ENCODE measurements at regions not wholly inside any gene's neighbourhood (a gene's known extent, or its start where the extent isn't known, plus 50 kb on each side); places are given as distances from the start of the nearest gene placed in this dataset.

- POLR2A ChIA-PET = interaction anchor here (0.6 kb wide), 1 partner anchor 12 kb away, joined by 3 read pairs; no protein-coding TSS in a partner anchor
- CTCF ChIA-PET = no interaction called here
- peak; percentile 79 for ATAC-seq
- Histone ChIP-seq H3K4me2 (ENCODE audit: control insufficient read depth, insufficient read depth) (peak overlapping the region; percentile 49; the same call in 1 of the 2 replicates), H3K27ac (ENCODE audit: control insufficient read depth, insufficient read depth) (no peak overlapping the region), H3K9ac (ENCODE audit: control insufficient read depth, insufficient read depth, low read length) (no peak overlapping the region), H3K9me3 (replicated peaks; ENCODE audit: control insufficient read depth, insufficient read depth, low read length) (no peaks in the 10 kb centered on the region; the same call in 2 of the 3 replicates), H3K27me3 (replicated peaks in 1 of 2; ENCODE audit: control insufficient read depth in 2 of 2, insufficient read depth in 2 of 2, low read length in 1 of 2) (no peaks in the 10 kb centered on the region), H3K79me2 (ENCODE audit: control insufficient read depth, insufficient read depth, low read length) (no peaks in the 10 kb centered on the region), H3K4me1 (ENCODE audit: control insufficient read depth, insufficient read depth, low read length) (peaks cover 10% of the 10 kb centered on the region), H4K20me1 (ENCODE audit: control insufficient read depth, insufficient read depth) (no peaks in the 10 kb centered on the region), H2AFZ (ENCODE audit: control insufficient read depth, low read depth, low read length) (peak overlapping the region; percentile 19; the same call in 1 of the 2 replicates), H3K36me3 (ENCODE audit: control insufficient read depth in 2 of 2, insufficient read depth in 2 of 2, low read length in 1 of 2) (no peaks in the 10 kb centered on the region), H3K4me3 (no peak overlapping the region)
- RAD21 ChIA-PET (ENCODE audit: unreplicated experiment) = no interaction called here
- in situ Hi-C loops (cut with MboI) (no loop called here), intact Hi-C loops (cut with micrococcal nuclease; ENCODE audit: unreplicated experiment) (no loop called here)
- BruUV-seq (replicated peaks) = no TSS peak
- peak; percentile 81 for FAIRE-seq
- SMC1A ChIA-PET (ENCODE audit: uncharacterized antibody, unreplicated experiment) = no interaction called here
- peak; percentile 48 for DNase-seq (ENCODE audit: low read depth, low spot score)
- WGBS (ENCODE audit: insufficient coverage, insufficient replicate concordance, low lambda C conversion rate, missing lambda C conversion rate) = 0% methylated on average over 2 of the region's 2 CpGs
- TF ChIP-seq, protein P1, sequence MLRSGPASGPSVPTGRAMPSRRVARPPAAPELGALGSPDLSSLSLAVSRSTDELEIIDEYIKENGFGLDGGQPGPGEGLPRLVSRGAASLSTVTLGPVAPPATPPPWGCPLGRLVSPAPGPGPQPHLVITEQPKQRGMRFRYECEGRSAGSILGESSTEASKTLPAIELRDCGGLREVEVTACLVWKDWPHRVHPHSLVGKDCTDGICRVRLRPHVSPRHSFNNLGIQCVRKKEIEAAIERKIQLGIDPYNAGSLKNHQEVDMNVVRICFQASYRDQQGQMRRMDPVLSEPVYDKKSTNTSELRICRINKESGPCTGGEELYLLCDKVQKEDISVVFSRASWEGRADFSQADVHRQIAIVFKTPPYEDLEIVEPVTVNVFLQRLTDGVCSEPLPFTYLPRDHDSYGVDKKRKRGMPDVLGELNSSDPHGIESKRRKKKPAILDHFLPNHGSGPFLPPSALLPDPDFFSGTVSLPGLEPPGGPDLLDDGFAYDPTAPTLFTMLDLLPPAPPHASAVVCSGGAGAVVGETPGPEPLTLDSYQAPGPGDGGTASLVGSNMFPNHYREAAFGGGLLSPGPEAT (IDR thresholded peaks at IDR 0.05; ENCODE audit: low read depth) = 0 out of 2 replicates have a peak, but pooled peaks have one; percentile 15
- TF ChIP-seq NFIC (IDR thresholded peaks at IDR 0.05; ENCODE audit: low read depth, low read length) (peak; percentile 43; the same call in 1 of the 2 replicates), CREB1 (IDR thresholded peaks at IDR 0.05; ENCODE audit: low read depth) (0 out of 2 replicates have a peak, but pooled peaks have one; percentile 37), MEF2A (IDR thresholded peaks at IDR 0.05; ENCODE audit: insufficient read depth, low read depth, low read length) (peak; percentile 71; the same call in 1 of the 2 replicates), TAF1 (IDR thresholded peaks at IDR 0.05; ENCODE audit: borderline replicate concordance, low read depth, low read length) (no peak), RUNX3 (IDR thresholded peaks at IDR 0.05; ENCODE audit: low read length) (peak; percentile 41; the same call in 1 of the 2 replicates), TCF3 (IDR thresholded peaks at IDR 0.05; ENCODE audit: borderline replicate concordance, insufficient read depth, low read depth, low read length) (no peak), PRDM15 (CRISPR knock-in tag; IDR thresholded peaks at IDR 0.05) (no peak), JUNB (IDR thresholded peaks at IDR 0.05) (no peak), TBL1XR1 (IDR thresholded peaks at IDR 0.05; ENCODE audit: low read depth, low read length) (0 out of 2 replicates have a peak, but pooled peaks have one; percentile 79), CBX5 (IDR thresholded peaks at IDR 0.05; ENCODE audit: low read depth) (no peak), SPI1 (IDR thresholded peaks at IDR 0.05; ENCODE audit: borderline replicate concordance, insufficient read depth, low read depth, low read length) (0 out of 2 replicates have a peak, but pooled peaks have one; percentile 3), SMAD5 (IDR thresholded peaks at IDR 0.05; ENCODE audit: low read depth) (no peak), EP300 (IDR thresholded peaks at IDR 0.05; ENCODE audit: borderline replicate concordance in 1 of 2, control insufficient read depth in 1 of 2, low read depth in 2 of 2, low read length in 2 of 2) (no peak), SREBF2 (IDR thresholded peaks at IDR 0.05; ENCODE audit: low read length) (no peak)
- TF ChIP-seq, protein P2, sequence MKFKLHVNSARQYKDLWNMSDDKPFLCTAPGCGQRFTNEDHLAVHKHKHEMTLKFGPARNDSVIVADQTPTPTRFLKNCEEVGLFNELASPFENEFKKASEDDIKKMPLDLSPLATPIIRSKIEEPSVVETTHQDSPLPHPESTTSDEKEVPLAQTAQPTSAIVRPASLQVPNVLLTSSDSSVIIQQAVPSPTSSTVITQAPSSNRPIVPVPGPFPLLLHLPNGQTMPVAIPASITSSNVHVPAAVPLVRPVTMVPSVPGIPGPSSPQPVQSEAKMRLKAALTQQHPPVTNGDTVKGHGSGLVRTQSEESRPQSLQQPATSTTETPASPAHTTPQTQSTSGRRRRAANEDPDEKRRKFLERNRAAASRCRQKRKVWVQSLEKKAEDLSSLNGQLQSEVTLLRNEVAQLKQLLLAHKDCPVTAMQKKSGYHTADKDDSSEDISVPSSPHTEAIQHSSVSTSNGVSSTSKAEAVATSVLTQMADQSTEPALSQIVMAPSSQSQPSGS (IDR thresholded peaks at IDR 0.05; ENCODE audit: low read length) = peak; percentile 54; the same call in 1 of the 2 replicates
- TF ChIP-seq, protein P3, sequence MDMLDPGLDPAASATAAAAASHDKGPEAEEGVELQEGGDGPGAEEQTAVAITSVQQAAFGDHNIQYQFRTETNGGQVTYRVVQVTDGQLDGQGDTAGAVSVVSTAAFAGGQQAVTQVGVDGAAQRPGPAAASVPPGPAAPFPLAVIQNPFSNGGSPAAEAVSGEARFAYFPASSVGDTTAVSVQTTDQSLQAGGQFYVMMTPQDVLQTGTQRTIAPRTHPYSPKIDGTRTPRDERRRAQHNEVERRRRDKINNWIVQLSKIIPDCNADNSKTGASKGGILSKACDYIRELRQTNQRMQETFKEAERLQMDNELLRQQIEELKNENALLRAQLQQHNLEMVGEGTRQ (IDR thresholded peaks at IDR 0.05; ENCODE audit: borderline replicate concordance, low read depth, low read length) = no peak
These were observed 58.8 kb upstream of the LYPD6 start for GRCh38 chr2:149271575-149271974.
